NCI-H128 (cell line): ENCODE measurements at regions not wholly inside any gene's neighbourhood (a gene's known extent, or its start where the extent isn't known, plus 50 kb on each side); places are given as distances from the start of the nearest gene placed in this dataset.

Experiments used
- DNase-seq: peaks from one replicate; lab custom pipeline; 2025; ENCODE audit not compliant: unreplicated experiment; lab: John Stamatoyannopoulos, UW

- no peak for DNase-seq
Measured at GRCh38 chr4:156505341-156505955, 466.2 kb downstream of the PDGFC start.

- DNase-seq, result no peak
Measured at GRCh38 chr4:156503119-156503518, 468.5 kb downstream of the PDGFC start.

GRCh38 chr4:156501962-156502361 is 469.6 kb downstream of the PDGFC start:
- DNase-seq, result no peak

GRCh38 chr4:156499684-156500083 is 471.9 kb downstream of the PDGFC start:
- no peak for DNase-seq

- no peak for DNase-seq
Measured at GRCh38 chr4:156497486-156497885, 474.1 kb downstream of the PDGFC start.

GRCh38 chr4:156496797-156497196 is 474.8 kb downstream of the PDGFC start:
- no peak for DNase-seq

GRCh38 chr4:156495836-156496235 is 475.8 kb downstream of the PDGFC start:
- DNase-seq, result no peak

GRCh38 chr4:156495091-156495490 is 476.5 kb downstream of the PDGFC start:
- DNase-seq, result no peak

- no peak for DNase-seq
Measured at GRCh38 chr4:156493858-156494257, 477.7 kb downstream of the PDGFC start.

GRCh38 chr4:156487107-156487506 is 484.5 kb downstream of the PDGFC start:
- no peak for DNase-seq

- no peak for DNase-seq
Measured at GRCh38 chr4:156481845-156482244, 489.8 kb downstream of the PDGFC start.

- DNase-seq, result no peak
Measured at GRCh38 chr4:156477636-156478035, 494.0 kb downstream of the PDGFC start.

GRCh38 chr4:156476359-156476758 is 495.2 kb downstream of the PDGFC start:
- no peak for DNase-seq

GRCh38 chr4:156475322-156475721 is 496.3 kb downstream of the PDGFC start:
- DNase-seq, result no peak

GRCh38 chr4:156473151-156473550 is 498.4 kb downstream of the PDGFC start:
- DNase-seq, result no peak

GRCh38 chr4:156472624-156473023 is 499.0 kb downstream of the PDGFC start:
- DNase-seq, result no peak

GRCh38 chr4:156459584-156459983 is 505.9 kb upstream of the CTSO start:
- DNase-seq, result no peak

GRCh38 chr4:156456830-156457229 is 503.2 kb upstream of the CTSO start:
- no peak for DNase-seq

GRCh38 chr4:156443488-156443887 is 489.8 kb upstream of the CTSO start:
- no peak for DNase-seq

GRCh38 chr4:156442912-156443311 is 489.2 kb upstream of the CTSO start:
- no peak for DNase-seq

GRCh38 chr4:156439576-156440200 is 486.0 kb upstream of the CTSO start:
- no peak for DNase-seq

GRCh38 chr4:156437666-156438065 is 484.0 kb upstream of the CTSO start:
- no peak for DNase-seq

- DNase-seq, result no peak
Measured at GRCh38 chr4:156422576-156422975, 468.9 kb upstream of the CTSO start.
